C4-2B (cell line): ENCODE measurements at regions not wholly inside any gene's neighbourhood (a gene's known extent, or its start where the extent isn't known, plus 50 kb on each side); places are given as distances from the start of the nearest gene placed in this dataset.

ENCODE experiments used
- ZFX ChIP-seq: fragments of 450-650 bp; IDR thresholded peaks from 2 replicates; pipeline ENCODE4 v1.6.1; 2017
- TF ChIP-seq, protein P1 (sequence below): fragments of 450-650 bp; conservative IDR thresholded peaks from 2 replicates; pipeline ENCODE4 v1.5.1; 2017; ENCODE audit warnings: mild to moderate bottlenecking

DNA sequence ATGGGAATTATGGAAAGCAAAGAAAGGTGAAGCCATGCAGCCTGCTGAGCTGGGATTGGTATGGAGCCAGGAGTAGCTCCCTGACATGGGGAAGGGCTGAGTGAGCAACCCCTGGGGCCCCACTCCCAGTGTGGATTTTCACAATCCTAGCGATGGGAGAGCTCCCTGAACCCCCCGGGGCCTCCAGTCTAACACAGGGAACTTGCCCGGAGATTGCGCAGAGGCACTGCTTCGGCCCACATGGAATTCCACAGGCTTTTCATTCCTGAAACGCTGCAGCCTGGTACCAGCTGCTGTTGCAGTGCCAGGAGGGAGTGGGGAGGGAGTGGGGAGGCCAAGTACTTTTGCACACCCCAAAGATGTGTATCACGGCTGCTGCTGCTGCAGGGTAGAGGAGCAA, 110.4 kb upstream of the C21orf91 start:
- TF ChIP-seq, protein P1, sequence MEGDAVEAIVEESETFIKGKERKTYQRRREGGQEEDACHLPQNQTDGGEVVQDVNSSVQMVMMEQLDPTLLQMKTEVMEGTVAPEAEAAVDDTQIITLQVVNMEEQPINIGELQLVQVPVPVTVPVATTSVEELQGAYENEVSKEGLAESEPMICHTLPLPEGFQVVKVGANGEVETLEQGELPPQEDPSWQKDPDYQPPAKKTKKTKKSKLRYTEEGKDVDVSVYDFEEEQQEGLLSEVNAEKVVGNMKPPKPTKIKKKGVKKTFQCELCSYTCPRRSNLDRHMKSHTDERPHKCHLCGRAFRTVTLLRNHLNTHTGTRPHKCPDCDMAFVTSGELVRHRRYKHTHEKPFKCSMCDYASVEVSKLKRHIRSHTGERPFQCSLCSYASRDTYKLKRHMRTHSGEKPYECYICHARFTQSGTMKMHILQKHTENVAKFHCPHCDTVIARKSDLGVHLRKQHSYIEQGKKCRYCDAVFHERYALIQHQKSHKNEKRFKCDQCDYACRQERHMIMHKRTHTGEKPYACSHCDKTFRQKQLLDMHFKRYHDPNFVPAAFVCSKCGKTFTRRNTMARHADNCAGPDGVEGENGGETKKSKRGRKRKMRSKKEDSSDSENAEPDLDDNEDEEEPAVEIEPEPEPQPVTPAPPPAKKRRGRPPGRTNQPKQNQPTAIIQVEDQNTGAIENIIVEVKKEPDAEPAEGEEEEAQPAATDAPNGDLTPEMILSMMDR = no peak
- no peak for TF ChIP-seq ZFX
